DOHH2 (cell line): ENCODE measurements at regions not wholly inside any gene's neighbourhood (a gene's known extent, or its start where the extent isn't known, plus 50 kb on each side); places are given as distances from the start of the nearest gene placed in this dataset.

ENCODE experiments used
- H3F3A ChIP-seq: fragments of 200-600 bp; sonication (generic), shearing (Covaris generic); 2 replicates; pipeline ENCODE4 v1.6.0; 2016; ENCODE audit warnings: antibody characterized with exemption, mild to moderate bottlenecking; ENCODE audit not compliant: control insufficient read depth, insufficient read depth
- H3K27ac ChIP-seq: fragments of 200-600 bp; sonication (generic); 2 replicates; pipeline ENCODE4 v1.5.1; 2014; ENCODE audit warnings: low read depth, mild to moderate bottlenecking, low read length, moderate library complexity
- H3K27me3 ChIP-seq: fragments of 200-600 bp; sonication (generic); 2 replicates; pipeline ENCODE4 v1.6.1; 2014; ENCODE audit warnings: mild to moderate bottlenecking, low read length, mixed read lengths; ENCODE audit not compliant: control insufficient read depth
- H3K36me3 ChIP-seq: fragments of 200-600 bp; sonication (generic); 2 replicates; pipeline ENCODE4 v1.6.1; 2014; ENCODE audit warnings: mild to moderate bottlenecking, low read length, moderate library complexity, mixed read lengths; ENCODE audit not compliant: control insufficient read depth
- H3K4me1 ChIP-seq: fragments of 200-600 bp; sonication (generic); 2 replicates; pipeline ENCODE4 v1.6.1; 2014; ENCODE audit warnings: mild to moderate bottlenecking, low read length, mixed read lengths; ENCODE audit not compliant: control insufficient read depth
- H3K4me2 ChIP-seq: fragments of 200-600 bp; sonication (generic); 2 replicates; pipeline ENCODE4 v1.6.0; 2014; ENCODE audit warnings: mild to moderate bottlenecking, low read length, moderate library complexity
- H3K4me3 ChIP-seq: fragments of 200-600 bp; sonication (generic); 2 replicates; pipeline ENCODE4 v1.5.1; 2014; ENCODE audit warnings: mild to moderate bottlenecking, low read length, mixed read lengths
- H3K79me2 ChIP-seq: fragments of 200-600 bp; sonication (generic); 2 replicates; pipeline ENCODE4 v1.6.1; 2014; ENCODE audit warnings: mild to moderate bottlenecking, low read length, mixed read lengths; ENCODE audit not compliant: control insufficient read depth
- H3K9me2 ChIP-seq: fragments of 200-600 bp; sonication (generic); replicated peaks from 2 replicates; pipeline ENCODE4 v1.6.1; 2014; ENCODE audit warnings: mild to moderate bottlenecking, low read length, mixed read lengths; ENCODE audit not compliant: control insufficient read depth
- H3K9me3 ChIP-seq: fragments of 200-600 bp; sonication (generic); 2 replicates; pipeline ENCODE4 v1.6.1; 2014; ENCODE audit warnings: antibody characterized with exemption, low read length, mixed read lengths; ENCODE audit not compliant: control insufficient read depth, insufficient read depth
- H4K20me1 ChIP-seq: fragments of 200-600 bp; sonication (generic); 2 replicates; pipeline ENCODE4 v1.6.0; 2014; ENCODE audit warnings: low read depth, mild to moderate bottlenecking, antibody characterized with exemption, low read length, moderate library complexity; ENCODE audit not compliant: control insufficient read depth, insufficient read depth
- EZH2phosphoT487 ChIP-seq: fragments of 200-600 bp; sonication (generic); IDR thresholded peaks from 2 replicates; pipeline ENCODE4 v1.6.1; 2017; ENCODE audit warnings: borderline replicate concordance, mild to moderate bottlenecking, antibody characterized with exemption, low read length, moderate library complexity, mixed read lengths
- TF ChIP-seq, protein P1 (sequence below): fragments of 200-600 bp; sonication (generic); IDR thresholded peaks from one replicate; pipeline ENCODE4 v1.5.1; 2014; ENCODE audit warnings: antibody characterized with exemption, mild to moderate bottlenecking, low read depth, low read length; ENCODE audit not compliant: poor library complexity, severe bottlenecking

- Histone ChIP-seq H3K27ac (no peak overlapping the region), H3K79me2 (no peaks in the 10 kb centered on the region), H3K9me2 (no peaks in the 10 kb centered on the region), H3K9me3 (no peaks in the 10 kb centered on the region), H4K20me1 (no peaks in the 10 kb centered on the region), H3K36me3 (no peaks in the 10 kb centered on the region), H3F3A (no peaks in the 10 kb centered on the region), H3K4me1 (no peaks in the 10 kb centered on the region), H3K27me3 (no peaks in the 10 kb centered on the region), H3K4me3 (no peak overlapping the region), H3K4me2 (no peak overlapping the region)
- TF ChIP-seq EZH2phosphoT487: no peak
- TF ChIP-seq, protein P1, sequence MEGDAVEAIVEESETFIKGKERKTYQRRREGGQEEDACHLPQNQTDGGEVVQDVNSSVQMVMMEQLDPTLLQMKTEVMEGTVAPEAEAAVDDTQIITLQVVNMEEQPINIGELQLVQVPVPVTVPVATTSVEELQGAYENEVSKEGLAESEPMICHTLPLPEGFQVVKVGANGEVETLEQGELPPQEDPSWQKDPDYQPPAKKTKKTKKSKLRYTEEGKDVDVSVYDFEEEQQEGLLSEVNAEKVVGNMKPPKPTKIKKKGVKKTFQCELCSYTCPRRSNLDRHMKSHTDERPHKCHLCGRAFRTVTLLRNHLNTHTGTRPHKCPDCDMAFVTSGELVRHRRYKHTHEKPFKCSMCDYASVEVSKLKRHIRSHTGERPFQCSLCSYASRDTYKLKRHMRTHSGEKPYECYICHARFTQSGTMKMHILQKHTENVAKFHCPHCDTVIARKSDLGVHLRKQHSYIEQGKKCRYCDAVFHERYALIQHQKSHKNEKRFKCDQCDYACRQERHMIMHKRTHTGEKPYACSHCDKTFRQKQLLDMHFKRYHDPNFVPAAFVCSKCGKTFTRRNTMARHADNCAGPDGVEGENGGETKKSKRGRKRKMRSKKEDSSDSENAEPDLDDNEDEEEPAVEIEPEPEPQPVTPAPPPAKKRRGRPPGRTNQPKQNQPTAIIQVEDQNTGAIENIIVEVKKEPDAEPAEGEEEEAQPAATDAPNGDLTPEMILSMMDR: no peak
These were observed 111.7 kb downstream of the SUDS3 start for GRCh38 chr12:118488034-118488433.

DNA sequence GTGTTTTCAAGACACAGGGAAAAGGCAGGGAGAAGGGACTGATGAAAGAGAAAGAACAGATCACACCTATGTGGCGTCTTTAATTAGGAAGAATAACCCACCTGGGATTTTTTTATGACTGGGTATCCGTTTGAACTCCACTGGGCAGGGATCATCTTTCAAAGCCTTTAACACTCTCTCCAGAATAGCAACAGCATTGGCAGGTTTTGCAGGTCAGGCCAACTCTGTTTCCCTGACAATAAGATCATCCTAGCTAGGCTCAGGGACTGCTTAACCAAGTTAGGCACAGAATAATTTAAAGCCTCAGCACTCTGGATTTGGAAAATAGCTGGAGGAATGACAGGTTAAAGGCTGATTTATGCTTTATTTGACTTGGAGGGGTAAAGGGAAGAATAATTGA is 117.6 kb downstream of the SUDS3 start:
- H4K20me1 ChIP-seq: no peaks in the 10 kb centered on the region
- TF ChIP-seq, protein P1: no peak
- no peak for TF ChIP-seq EZH2phosphoT487
- no peaks in the 10 kb centered on the region for H3K9me2 ChIP-seq
- H3K4me3 ChIP-seq: no peak overlapping the region
- no peaks in the 10 kb centered on the region for H3K36me3 ChIP-seq
- H3K9me3 ChIP-seq: no peaks in the 10 kb centered on the region
- no peak overlapping the region for H3K27ac ChIP-seq
- no peaks in the 10 kb centered on the region for H3K27me3 ChIP-seq
- no peaks in the 10 kb centered on the region for H3K4me1 ChIP-seq
- H3K79me2 ChIP-seq: no peaks in the 10 kb centered on the region
- H3K4me2 ChIP-seq: no peak overlapping the region
- H3F3A ChIP-seq: no peaks in the 10 kb centered on the region

GRCh38 chr12:118494776-118495175 is 118.4 kb downstream of the SUDS3 start:
- Histone ChIP-seq H3K9me2 (no peaks in the 10 kb centered on the region), H3K27ac (no peak overlapping the region), H3K36me3 (no peaks in the 10 kb centered on the region), H3K9me3 (no peaks in the 10 kb centered on the region), H4K20me1 (no peaks in the 10 kb centered on the region), H3K79me2 (no peaks in the 10 kb centered on the region), H3K27me3 (no peaks in the 10 kb centered on the region), H3F3A (no peaks in the 10 kb centered on the region), H3K4me1 (no peaks in the 10 kb centered on the region), H3K4me3 (no peak overlapping the region), H3K4me2 (no peak overlapping the region)
- TF ChIP-seq, protein P1: no peak
- no peak for TF ChIP-seq EZH2phosphoT487

- H3K36me3 ChIP-seq: no peaks in the 10 kb centered on the region
- no peak for TF ChIP-seq EZH2phosphoT487
- TF ChIP-seq, protein P1: no peak
These were observed 118.9 kb downstream of the SUDS3 start for GRCh38 chr12:118495296-118495695.

More at GRCh38 chr12:118495296-118495695, 118.9 kb downstream of the SUDS3 start:
- Histone ChIP-seq H3K27ac (no peak overlapping the region), H3K79me2 (no peaks in the 10 kb centered on the region), H3K4me1 (no peaks in the 10 kb centered on the region), H3K9me2 (no peaks in the 10 kb centered on the region), H3K4me2 (no peak overlapping the region), H3K4me3 (no peak overlapping the region), H3K27me3 (no peaks in the 10 kb centered on the region), H4K20me1 (no peaks in the 10 kb centered on the region), H3K9me3 (no peaks in the 10 kb centered on the region), H3F3A (no peaks in the 10 kb centered on the region)
